Nephron progenitor cell (in vitro differentiated cells): ENCODE measurements at regions not wholly inside any gene's neighbourhood (a gene's known extent, or its start where the extent isn't known, plus 50 kb on each side); places are given as distances from the start of the nearest gene placed in this dataset.

Source experiments
- DNase-seq: peaks from one replicate; pipeline ENCODE4 v3.0.0; 2021
- H3K27ac Mint-ChIP-seq: 2 replicates; pipeline ENCODE4 v1.8.0; 2021; ENCODE audit warnings: mild to moderate bottlenecking, moderate library complexity, mixed read lengths
- H3K27me3 Mint-ChIP-seq: 2 replicates; pipeline ENCODE4 v1.8.0; 2021; ENCODE audit warnings: mild to moderate bottlenecking, low read depth, mixed read lengths; ENCODE audit not compliant: poor library complexity
- H3K36me3 Mint-ChIP-seq: 2 replicates; pipeline ENCODE4 v1.8.0; 2021; ENCODE audit warnings: low read depth, mixed read lengths
- H3K4me1 Mint-ChIP-seq: 2 replicates; pipeline ENCODE4 v1.8.0; 2021; ENCODE audit warnings: mixed read lengths
- H3K4me3 Mint-ChIP-seq: 2 replicates; pipeline ENCODE4 v1.8.0; 2021; ENCODE audit warnings: mild to moderate bottlenecking, moderate library complexity, mixed read lengths
- H3K9me3 Mint-ChIP-seq: 2 replicates; pipeline ENCODE4 v1.8.0; 2021; ENCODE audit warnings: mild to moderate bottlenecking, moderate library complexity, mixed read lengths
- CTCF ChIP-seq: fragments of 200-600 bp; sonication (generic); IDR thresholded peaks from 2 replicates; pipeline ENCODE4 v1.5.0; 2021; ENCODE audit warnings: antibody characterized with exemption

GRCh38 chr1:60348884-60349283 is 275.3 kb upstream of the C1orf87 start:
- Mint-ChIP-seq H3K4me3 (no peak overlapping the region), H3K27ac (no peak overlapping the region), H3K27me3 (no peaks in the 10 kb centered on the region), H3K36me3 (no peaks in the 10 kb centered on the region), H3K4me1 (no peaks in the 10 kb centered on the region), H3K9me3 (no peaks in the 10 kb centered on the region)
- no peak for TF ChIP-seq CTCF
- no peak for DNase-seq

- DNase-seq: no peak
- no peak overlapping the region for H3K4me3 Mint-ChIP-seq
- H3K27me3 Mint-ChIP-seq: no peaks in the 10 kb centered on the region
- H3K36me3 Mint-ChIP-seq: no peaks in the 10 kb centered on the region
- no peaks in the 10 kb centered on the region for H3K9me3 Mint-ChIP-seq
- TF ChIP-seq CTCF: no peak
- H3K4me1 Mint-ChIP-seq: no peaks in the 10 kb centered on the region
- no peak overlapping the region for H3K27ac Mint-ChIP-seq
Observed at GRCh38 chr1:60345621-60346020, 272.1 kb upstream of the C1orf87 start.

- Mint-ChIP-seq H3K4me3 (no peak overlapping the region), H3K36me3 (no peaks in the 10 kb centered on the region), H3K9me3 (no peaks in the 10 kb centered on the region), H3K27me3 (no peaks in the 10 kb centered on the region), H3K27ac (no peak overlapping the region), H3K4me1 (no peaks in the 10 kb centered on the region)
- DNase-seq: no peak
- no peak for TF ChIP-seq CTCF
Observed at GRCh38 chr1:60345049-60345448, 271.5 kb upstream of the C1orf87 start.

GRCh38 chr1:60343736-60344135 is 270.2 kb upstream of the C1orf87 start:
- no peaks in the 10 kb centered on the region for H3K27me3 Mint-ChIP-seq
- no peak overlapping the region for H3K4me3 Mint-ChIP-seq
- no peak for DNase-seq
- H3K4me1 Mint-ChIP-seq: no peaks in the 10 kb centered on the region
- H3K9me3 Mint-ChIP-seq: no peaks in the 10 kb centered on the region
- H3K27ac Mint-ChIP-seq: no peak overlapping the region
- no peak for TF ChIP-seq CTCF
- no peaks in the 10 kb centered on the region for H3K36me3 Mint-ChIP-seq

- no peaks in the 10 kb centered on the region for H3K36me3 Mint-ChIP-seq
- no peak overlapping the region for H3K27ac Mint-ChIP-seq
- no peak for TF ChIP-seq CTCF
- no peaks in the 10 kb centered on the region for H3K4me1 Mint-ChIP-seq
- H3K4me3 Mint-ChIP-seq: no peak overlapping the region
- no peaks in the 10 kb centered on the region for H3K9me3 Mint-ChIP-seq
- H3K27me3 Mint-ChIP-seq: no peaks in the 10 kb centered on the region
- DNase-seq: no peak
Observed at GRCh38 chr1:60342569-60342968, 269.0 kb upstream of the C1orf87 start.

- TF ChIP-seq CTCF: no peak
- Mint-ChIP-seq H3K36me3 (no peaks in the 10 kb centered on the region), H3K27ac (no peak overlapping the region), H3K4me3 (no peak overlapping the region), H3K4me1 (no peaks in the 10 kb centered on the region), H3K9me3 (no peaks in the 10 kb centered on the region), H3K27me3 (peaks cover 2% of the 10 kb centered on the region)
- DNase-seq: no peak
Observed at GRCh38 chr1:60341274-60341673, 267.7 kb upstream of the C1orf87 start.
